K562 (cell line): ENCODE measurements at regions not wholly inside any gene's neighbourhood (a gene's known extent, or its start where the extent isn't known, plus 50 kb on each side); places are given as distances from the start of the nearest gene placed in this dataset.

Experiments used
- ATAC-seq: fragments of 200-7000 bp; cut with Tn5 transposase; 3 replicates; pipeline ENCODE4 v1.9.1; 2020; ENCODE audit warnings: moderate library complexity
- BruUV-seq: library from RNA; stranded (reverse); fragments of 400-500 nt; replicated peaks from 2 replicates; lab custom pipeline; 2021; lab: Mats Ljungman, UMichigan
- CTCF ChIA-PET: fragments of 300-600 bp; formaldehyde crosslinking; extraction: SDS; loops from one replicate; lab custom pipeline; 2021; ENCODE audit warnings: low intra/inter-chr PET ratio; lab: Yijun Ruan, JAX
- POLR2A ChIA-PET: fragments of 300-600, 350-650 bp; sonication (Branson Sonifier 250); formaldehyde crosslinking; extraction: SDS; loops from one replicate; lab custom pipeline; 2021; ENCODE audit warnings: antibody characterized with exemption, inconsistent platforms; lab: Yijun Ruan, JAX
- DNase-seq, 4 experiments: peaks; one replicate each; pipeline versions ENCODE4 v3.0.0 to v3.0.0-alpha.2; 2011 to 2018; ENCODE audit warnings: low spot score in 3 of 4, mixed read lengths in 3 of 4; ENCODE audit errors: extremely low read depth in 1 of 4
- FAIRE-seq: peaks from 2 replicates; lab custom pipeline; 2011; peaks lifted over from hg19 to GRCh38; lab: Jason Lieb, UNC
- H2AFZ ChIP-seq: 2 replicates; pipeline ENCODE4 v1.6.0; 2011; ENCODE audit warnings: low read depth, low read length, control low read depth, inconsistent platforms
- H3K27ac ChIP-seq: fragments of 200-600 bp; 3 replicates; pipeline ENCODE4 v1.8.0; 2011; ENCODE audit warnings: low read depth, mild to moderate bottlenecking, control low read depth, inconsistent platforms, low read length, moderate library complexity, mixed read lengths; ENCODE audit errors: extremely low read depth
- H3K27me3 ChIP-seq, 2 experiments: fragments of 300-600 bp in 1 of 2; 2 replicates in 1 of 2; 3 replicates in 1 of 2; pipeline versions ENCODE4 v1.6.0 to v1.8.0; 2011; ENCODE audit warnings: inconsistent platforms in 2 of 2, low read length in 2 of 2, mild to moderate bottlenecking in 1 of 2, mixed read lengths in 1 of 2, moderate library complexity in 1 of 2; ENCODE audit not compliant: control insufficient read depth in 2 of 2, insufficient read depth in 2 of 2
- H3K36me3 ChIP-seq: fragments of 300-600 bp; 3 replicates; pipeline ENCODE4 v1.8.0; 2011; ENCODE audit warnings: mild to moderate bottlenecking, low read length, inconsistent platforms; ENCODE audit not compliant: control insufficient read depth, insufficient read depth
- H3K4me1 ChIP-seq, 2 experiments: fragments of 200-600 bp in 1 of 2; replicated peaks in 1 of 2; 2 replicates in 1 of 2; 3 replicates in 1 of 2; pipeline versions ENCODE4 v1.5.1 to v1.8.0; 2011; ENCODE audit warnings: inconsistent platforms in 2 of 2, low read length in 2 of 2, mild to moderate bottlenecking in 1 of 2, mixed read lengths in 1 of 2, moderate library complexity in 1 of 2; ENCODE audit not compliant: control insufficient read depth in 2 of 2, insufficient read depth in 2 of 2
- H3K4me2 ChIP-seq: 2 replicates; pipeline ENCODE4 v1.6.1; 2011; ENCODE audit warnings: low read length, control low read depth, inconsistent platforms, mixed read lengths; ENCODE audit not compliant: insufficient read depth
- H3K4me3 ChIP-seq: fragments of 200-600 bp; sonication (generic), shearing (Covaris generic); 2 replicates; pipeline ENCODE4 v1.5.1; 2016; ENCODE audit warnings: control low read depth, inconsistent platforms
- H3K79me2 ChIP-seq: fragments of 200-600 bp; 3 replicates; pipeline ENCODE4 v1.8.0; 2011; ENCODE audit warnings: low read length, inconsistent platforms; ENCODE audit not compliant: control insufficient read depth, insufficient read depth
- H3K9ac ChIP-seq, 2 experiments: 2 replicates each; pipeline versions ENCODE4 v1.6.0 to v1.6.1; 2011; ENCODE audit warnings: low read depth in 2 of 2, low read length in 2 of 2, control low read depth in 1 of 2, inconsistent platforms in 1 of 2, mild to moderate bottlenecking in 1 of 2, mixed read lengths in 1 of 2; ENCODE audit not compliant: insufficient read depth in 1 of 2
- H3K9me1 ChIP-seq: one replicate; pipeline ENCODE4 v1.6.0; 2011; ENCODE audit warnings: inconsistent platforms, mild to moderate bottlenecking, low read length, moderate library complexity; ENCODE audit not compliant: control insufficient read depth, insufficient read depth
- H3K9me3 ChIP-seq: replicated peaks from 2 replicates; pipeline ENCODE4 v1.5.1; 2011; ENCODE audit warnings: low read depth, low read length, inconsistent platforms; ENCODE audit not compliant: control insufficient read depth, insufficient read depth
- H4K20me1 ChIP-seq: replicated peaks from 2 replicates; pipeline ENCODE4 v1.6.1; 2011; ENCODE audit warnings: low read length, inconsistent platforms, mixed read lengths; ENCODE audit not compliant: control insufficient read depth, insufficient read depth
- CHCHD3 ChIP-seq: fragments of 250-450 bp; sonication (Bioruptor Pico); IDR thresholded peaks from 2 replicates; pipeline ENCODE4 v2.1.2; 2022; ENCODE audit warnings: mild to moderate bottlenecking
- CHD4 ChIP-seq: fragments of 200-600 bp; sonication (generic); IDR thresholded peaks from 3 replicates; pipeline ENCODE4 v1.6.1; 2012; ENCODE audit warnings: low read depth, mild to moderate bottlenecking, mixed read lengths, low read length, inconsistent platforms; ENCODE audit not compliant: insufficient read depth, insufficient replicate concordance, poor library complexity, severe bottlenecking
- MTA1 ChIP-seq: fragments of 450-650 bp; IDR thresholded peaks from 2 replicates; pipeline ENCODE4 v1.6.1; 2017; ENCODE audit warnings: borderline replicate concordance
- ZNF217 ChIP-seq: sonication (generic); formaldehyde crosslinking; IDR thresholded peaks from 2 replicates; pipeline ENCODE4 v1.8.0; 2022; ENCODE audit warnings: mild to moderate bottlenecking, missing genetic modification reagents
- ZNF311 ChIP-seq: fragments of 250-450 bp; sonication (Bioruptor Pico); IDR thresholded peaks from 2 replicates; pipeline ENCODE4 v1.4.0; 2020; ENCODE audit warnings: mild to moderate bottlenecking, moderate library complexity
- WGBS: fragments of 100-300 bp; shearing (Covaris generic); methylation state at CpG from one replicate; pipeline ENCODE4 v1.1.6; 2016; ENCODE audit warnings: low coverage, mixed read lengths; ENCODE audit not compliant: insufficient coverage; ENCODE audit errors: missing lambda C conversion rate; 5-methylcytosine and 5-hydroxymethylcytosine counted together
- in situ Hi-C: fragments of 300-500 bp; cut with MboI; formaldehyde crosslinking; loops from 4 replicates; pipeline ENCODE4 v1.15.0; 2018; ENCODE audit warnings: inconsistent platforms, mixed read lengths
- intact Hi-C: fragments of 100-400 bp; cut with micrococcal nuclease; formaldehyde crosslinking; loops from 2 replicates; pipeline ENCODE4 v1.14.2; 2022
- TF ChIP-seq, protein P1 (sequence below): fragments of 200-800 bp; sonication (Bioruptor generic); IDR thresholded peaks from 2 replicates; pipeline ENCODE4 v1.6.1; 2017; ENCODE audit warnings: missing genetic modification characterization, missing compliant biosample characterization

DNA sequence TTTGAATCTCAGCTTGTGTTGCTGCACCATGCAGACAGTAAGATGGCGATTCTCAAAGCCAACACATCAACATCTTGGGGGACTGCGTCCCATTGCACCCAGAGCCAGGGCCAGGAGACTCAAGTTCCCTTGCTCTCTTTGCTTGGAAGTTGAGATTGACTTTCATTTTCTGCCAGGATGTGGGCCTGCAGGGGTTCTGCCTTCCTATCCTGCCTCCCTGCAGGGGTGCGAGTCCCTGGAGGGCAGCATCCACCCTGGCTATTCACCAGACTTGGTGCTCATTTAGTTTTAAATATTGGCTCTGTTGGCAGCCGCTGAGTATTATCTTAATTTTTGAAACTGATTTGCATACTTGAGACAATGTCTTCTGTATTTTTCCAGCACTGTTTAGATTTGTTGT, 451.5 kb downstream of the GLRX3 start:
- FAIRE-seq, result no peak
- H3K27ac ChIP-seq, result no peak overlapping the region

GRCh38 chr10:130606001-130606405, 469.8 kb downstream of the GLRX3 start:
- ATAC-seq (no peak), FAIRE-seq (no peak)
- CTCF ChIA-PET, result no interaction called here
- Histone ChIP-seq H3K9ac (no peak overlapping the region), H3K27ac (no peak overlapping the region), H3K4me2 (no peak overlapping the region), H3K27me3 (peaks cover 0 to 11% of the 10 kb centered on the region in 2 experiments; a peak in 1 of 5 replicates), H3K9me3 (no peaks in the 10 kb centered on the region), H3K4me1 (no peaks in the 10 kb centered on the region), H3K9me1 (no peaks in the 10 kb centered on the region), H2AFZ (no peak overlapping the region)
- 0% methylated on average over 7 of the region's 9 CpGs for WGBS
- intact Hi-C loops (no loop called here), in situ Hi-C loops (no loop called here)
- no TSS peak for BruUV-seq
- no peak for TF ChIP-seq ZNF217 (CRISPR knock-in tag)
- TF ChIP-seq, all 486 proteins: peak for 0
- H3K36me3 ChIP-seq, result no peaks in the 10 kb centered on the region
- no peak for DNase-seq
- no peaks in the 10 kb centered on the region for H3K79me2 ChIP-seq
- no peaks in the 10 kb centered on the region for H4K20me1 ChIP-seq
- POLR2A ChIA-PET, result interaction anchor here (0.6 to 0.7 kb wide), 2 partner anchors 9 to 767 kb away, joined by 3 read pairs; no protein-coding TSS in a partner anchor
- no peak overlapping the region for H3K4me3 ChIP-seq

More for the DNA sequence above, 451.5 kb downstream of the GLRX3 start:
- no peaks in the 10 kb centered on the region; a peak in 1 of 5 replicates for H3K27me3 ChIP-seq
- H3K79me2 ChIP-seq, result no peaks in the 10 kb centered on the region
- no peak for DNase-seq
- H3K4me3 ChIP-seq, result no peak overlapping the region
- in situ Hi-C loops (no loop called here), intact Hi-C loops (no loop called here)
- no peaks in the 10 kb centered on the region for H4K20me1 ChIP-seq
- no peaks in the 10 kb centered on the region for H3K9me3 ChIP-seq
- WGBS, result 0% methylated on average over 4 of the region's 4 CpGs
- no TSS peak for BruUV-seq
- H2AFZ ChIP-seq, result no peak overlapping the region
- no peaks in the 10 kb centered on the region for H3K36me3 ChIP-seq
- H3K4me1 ChIP-seq, result no peaks in the 10 kb centered on the region
- ChIA-PET CTCF (no interaction called here), POLR2A (no interaction called here)
- TF ChIP-seq, protein P1, sequence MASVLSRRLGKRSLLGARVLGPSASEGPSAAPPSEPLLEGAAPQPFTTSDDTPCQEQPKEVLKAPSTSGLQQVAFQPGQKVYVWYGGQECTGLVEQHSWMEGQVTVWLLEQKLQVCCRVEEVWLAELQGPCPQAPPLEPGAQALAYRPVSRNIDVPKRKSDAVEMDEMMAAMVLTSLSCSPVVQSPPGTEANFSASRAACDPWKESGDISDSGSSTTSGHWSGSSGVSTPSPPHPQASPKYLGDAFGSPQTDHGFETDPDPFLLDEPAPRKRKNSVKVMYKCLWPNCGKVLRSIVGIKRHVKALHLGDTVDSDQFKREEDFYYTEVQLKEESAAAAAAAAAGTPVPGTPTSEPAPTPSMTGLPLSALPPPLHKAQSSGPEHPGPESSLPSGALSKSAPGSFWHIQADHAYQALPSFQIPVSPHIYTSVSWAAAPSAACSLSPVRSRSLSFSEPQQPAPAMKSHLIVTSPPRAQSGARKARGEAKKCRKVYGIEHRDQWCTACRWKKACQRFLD, result no peak
- no peak for TF ChIP-seq MTA1
- no peak for TF ChIP-seq CHCHD3 (CRISPR knock-in tag)
- TF ChIP-seq CHD4, result no peak
- no peak for TF ChIP-seq ZNF311
- TF ChIP-seq, all 486 proteins: peak for 0
- no peak for ATAC-seq
- H3K9me1 ChIP-seq, result no peaks in the 10 kb centered on the region
- H3K4me2 ChIP-seq, result no peak overlapping the region
- no peak overlapping the region for H3K9ac ChIP-seq
